HepG2 (cell line): ENCODE measurements at regions not wholly inside any gene's neighbourhood (a gene's known extent, or its start where the extent isn't known, plus 50 kb on each side); places are given as distances from the start of the nearest gene placed in this dataset.

ENCODE experiments used
- ATAC-seq: fragments of 200-7000 bp; cut with Tn5 transposase; 3 replicates; pipeline ENCODE4 v1.9.1; 2020; ENCODE audit warnings: mild to moderate bottlenecking, moderate library complexity
- BruUV-seq: library from RNA; stranded (reverse); fragments of 400-500 nt; replicated peaks from 2 replicates; lab custom pipeline; 2021; lab: Mats Ljungman, UMichigan
- CTCF ChIA-PET: fragments of 300-600 bp; formaldehyde crosslinking; extraction: SDS; loops from one replicate; lab custom pipeline; 2021; ENCODE audit warnings: low total read pairs, inconsistent platforms, low intra/inter-chr PET ratio; lab: Yijun Ruan, JAX
- POLR2A ChIA-PET: fragments of 350-600 bp; sonication (Branson Sonifier 250); formaldehyde crosslinking; loops from one replicate; lab custom pipeline; 2020; ENCODE audit warnings: antibody characterized with exemption, inconsistent platforms; lab: Yijun Ruan, JAX
- DNase-seq: peaks from one replicate; pipeline ENCODE4 v3.0.0-alpha.2; 2015; ENCODE audit warnings: low spot score
- FAIRE-seq: peaks from 3 replicates; lab custom pipeline; 2011; peaks lifted over from hg19 to GRCh38; lab: Jason Lieb, UNC
- H2AFZ ChIP-seq: one replicate; pipeline ENCODE4 v1.6.1; 2011; ENCODE audit warnings: low read length, inconsistent platforms
- H3K27ac ChIP-seq: fragments of 300-600 bp; 3 replicates; pipeline ENCODE4 v1.8.0; 2011; ENCODE audit warnings: mixed run types, mild to moderate bottlenecking, mixed read lengths, low read length, inconsistent platforms; ENCODE audit not compliant: insufficient read depth; ENCODE audit errors: extremely low read length
- H3K27me3 ChIP-seq, 2 experiments: fragments of 200-600 bp in 1 of 2; 2 replicates in 1 of 2; 3 replicates in 1 of 2; pipeline versions ENCODE4 v1.6.0 to v1.8.0; 2011; ENCODE audit warnings: low read length in 2 of 2, mild to moderate bottlenecking in 2 of 2, moderate library complexity in 2 of 2, inconsistent platforms in 1 of 2; ENCODE audit not compliant: insufficient read depth in 2 of 2, control insufficient read depth in 1 of 2
- H3K36me3 ChIP-seq, 2 experiments: fragments of 200-600 bp in 1 of 2; replicated peaks in 1 of 2; 2 replicates in 1 of 2; 3 replicates in 1 of 2; pipeline versions ENCODE4 v1.5.1 to v1.8.0; 2011; ENCODE audit warnings: low read length in 2 of 2, inconsistent platforms in 1 of 2; ENCODE audit not compliant: insufficient read depth in 2 of 2, control insufficient read depth in 1 of 2
- H3K4me1 ChIP-seq: 2 replicates; pipeline ENCODE4 v1.5.1; 2012; ENCODE audit warnings: low read length, inconsistent platforms; ENCODE audit not compliant: insufficient read depth
- H3K4me2 ChIP-seq: 2 replicates; pipeline ENCODE4 v1.6.0; 2011; ENCODE audit warnings: low read depth, low read length, inconsistent platforms
- H3K4me3 ChIP-seq, 3 experiments: fragments of 200-600 bp in 1 of 3; sonication (generic), shearing (Covaris generic) in 1 of 3; replicated peaks in 1 of 3; 2 replicates each; pipeline ENCODE4 v1.5.1; 2011 to 2016; ENCODE audit warnings: low read length in 3 of 3, inconsistent platforms in 2 of 3, low read depth in 2 of 3, mild to moderate bottlenecking in 2 of 3, control low read depth in 1 of 3, mixed read lengths in 1 of 3; ENCODE audit not compliant: insufficient read depth in 1 of 3
- H3K79me2 ChIP-seq: one replicate; pipeline ENCODE4 v1.6.1; 2011; ENCODE audit warnings: low read length, inconsistent platforms; ENCODE audit not compliant: insufficient read depth
- H3K9ac ChIP-seq: 2 replicates; pipeline ENCODE4 v1.6.0; 2011; ENCODE audit warnings: mild to moderate bottlenecking, low read depth, low read length, inconsistent platforms; ENCODE audit not compliant: insufficient read depth
- H3K9me3 ChIP-seq: 2 replicates; pipeline ENCODE4 v1.5.1; 2012; ENCODE audit warnings: mild to moderate bottlenecking, low read length
- H4K20me1 ChIP-seq: 2 replicates; pipeline ENCODE4 v1.6.0; 2011; ENCODE audit warnings: inconsistent platforms, mild to moderate bottlenecking, low read length, moderate library complexity; ENCODE audit not compliant: insufficient read depth
- MAFF ChIP-seq: IDR thresholded peaks from 2 replicates; pipeline ENCODE4 v1.6.1; 2011; ENCODE audit warnings: low read depth, low read length, improper control_type of control experiment
- MAFK ChIP-seq, 2 experiments: IDR thresholded peaks in 1 of 2; conservative IDR thresholded peaks in 1 of 2; 2 replicates each; pipeline ENCODE4 v1.6.1; 2011; ENCODE audit warnings: improper control_type of control experiment in 2 of 2, low read length in 2 of 2
- PHF21A ChIP-seq: sonication (generic); formaldehyde crosslinking; IDR thresholded peaks from 2 replicates; pipeline ENCODE4 v1.5.0; 2020; ENCODE audit warnings: mild to moderate bottlenecking, missing genetic modification reagents
- POLR2AphosphoS2 ChIP-seq: IDR thresholded peaks from 2 replicates; pipeline ENCODE4 v1.6.1; 2011; ENCODE audit warnings: low read depth, low read length, improper control_type of control experiment
- PTBP1 ChIP-seq: fragments of 200-400 bp; formaldehyde crosslinking; IDR thresholded peaks from 2 replicates; pipeline ENCODE4 v1.6.1; 2018; ENCODE audit warnings: low read length, low read depth; ENCODE audit not compliant: poor library complexity, severe bottlenecking
- STAG1 ChIP-seq: sonication (generic); formaldehyde crosslinking; IDR thresholded peaks from 2 replicates; pipeline ENCODE4 v1.4.0; 2020; ENCODE audit warnings: missing genetic modification reagents
- TBX2 ChIP-seq: sonication (generic); formaldehyde crosslinking; IDR thresholded peaks from 2 replicates; pipeline ENCODE4 v1.5.0; 2020; ENCODE audit warnings: missing genetic modification reagents, mild to moderate bottlenecking, borderline replicate concordance
- THAP11 ChIP-seq: IDR thresholded peaks from 2 replicates; pipeline ENCODE4 v1.6.1; 2016; ENCODE audit warnings: missing biosample characterization, missing genetic modification reagents
- ZNF207 ChIP-seq: fragments of 450-650 bp; IDR thresholded peaks from 2 replicates; pipeline ENCODE4 v1.6.1; 2016; ENCODE audit warnings: antibody characterized with exemption, borderline replicate concordance
- WGBS: methylation state at CpG from one replicate; pipeline ENCODE4 v1.1.6; 2017; ENCODE audit warnings: low lambda C conversion rate; 5-methylcytosine and 5-hydroxymethylcytosine counted together
- in situ Hi-C: cut with HindIII; loops from 2 replicates; pipeline ENCODE4 v1.10.0; 2017; ENCODE audit warnings: low pct_unique_long_range_greater_than_20kb; ENCODE audit not compliant: extremely low pct_ligation_motif_present
- intact Hi-C: fragments of 100-400 bp; cut with micrococcal nuclease; formaldehyde crosslinking; loops from one replicate; pipeline ENCODE4 v1.10.0; 2022; ENCODE audit not compliant: unreplicated experiment
- TF ChIP-seq, protein P1 (sequence below): sonication (generic); formaldehyde crosslinking; IDR thresholded peaks from 2 replicates; pipeline ENCODE4 v1.5.0; 2020; ENCODE audit warnings: mild to moderate bottlenecking, missing genetic modification reagents, moderate library complexity
- TF ChIP-seq, protein P2 (sequence below): sonication (generic); formaldehyde crosslinking; IDR thresholded peaks from 2 replicates; pipeline ENCODE4 v1.5.1; 2020; ENCODE audit warnings: missing genetic modification reagents, mild to moderate bottlenecking, borderline replicate concordance
- TF ChIP-seq, protein P3 (sequence below): sonication (generic); formaldehyde crosslinking; IDR thresholded peaks from 2 replicates; pipeline ENCODE4 v1.8.1; 2023; ENCODE audit warnings: mild to moderate bottlenecking, missing genetic modification reagents, borderline replicate concordance
- TF ChIP-seq, protein P4 (sequence below): IDR thresholded peaks from 2 replicates; pipeline ENCODE4 v1.6.1; 2016; ENCODE audit warnings: missing biosample characterization, missing genetic modification reagents, low read depth

DNA sequence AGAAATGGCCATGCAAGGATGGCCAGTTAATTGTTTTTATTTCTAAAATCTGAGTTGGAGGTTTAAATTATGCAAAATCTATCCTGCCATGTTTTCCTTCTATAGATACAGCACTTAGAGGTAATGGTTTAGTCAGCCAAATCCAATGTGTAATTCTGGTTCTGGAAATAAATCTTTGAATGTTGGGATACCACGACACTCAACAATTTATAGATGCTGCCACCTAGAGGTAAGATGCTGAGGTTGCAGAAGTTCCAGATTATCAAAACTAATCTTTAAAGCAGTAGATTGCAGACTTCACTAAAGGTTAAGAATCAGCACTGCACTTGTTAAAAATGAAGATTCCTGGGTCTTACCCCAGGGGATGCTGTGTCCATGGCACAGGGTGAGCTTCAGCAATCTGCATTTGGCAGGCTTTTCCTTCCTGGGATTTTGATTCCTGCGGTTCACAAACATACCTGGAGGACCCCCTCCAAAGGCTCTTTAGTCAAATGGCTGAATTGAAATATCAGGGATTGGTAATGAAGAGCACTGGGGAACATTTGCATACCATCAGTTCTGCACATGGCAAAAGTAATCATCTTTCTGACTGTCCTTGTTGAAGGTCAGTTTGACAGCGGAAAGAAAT, 53.4 kb upstream of the ANO4 start:
- in situ Hi-C loops (no loop called here), intact Hi-C loops (loop anchor here (1.0 to 2.0 kb wide), 2 partner anchors 74 to 393 kb away; no protein-coding TSS in a partner anchor)
- Histone ChIP-seq H3K36me3 (no peaks in the 10 kb centered on the region), H3K4me2 (no peak overlapping the region), H3K4me1 (no peaks in the 10 kb centered on the region), H3K4me3 (no peak overlapping the region), H3K9me3 (no peaks in the 10 kb centered on the region), H3K27me3 (no peaks in the 10 kb centered on the region), H4K20me1 (no peaks in the 10 kb centered on the region), H3K9ac (no peak overlapping the region), H3K27ac (no peak overlapping the region), H3K79me2 (no peaks in the 10 kb centered on the region), H2AFZ (no peak overlapping the region)
- ChIA-PET POLR2A (no interaction called here), CTCF (interaction anchor here (1.6 kb wide), 1 partner anchor 72 kb away, joined by 6 read pairs; no protein-coding TSS in a partner anchor)
- no peak; the same call in 2 of the 3 replicates for ATAC-seq
- FAIRE-seq, result peak; percentile 80
- WGBS, result 30% methylated on average over 3 of the region's 3 CpGs
- TF ChIP-seq MAFF, result peak; percentile 88
- TF ChIP-seq THAP11, result no peak
- TF ChIP-seq ZNF207, result no peak
- peak; percentile 50 for TF ChIP-seq STAG1 (CRISPR knock-in tag)
- TF ChIP-seq MAFK (conservative IDR thresholded peaks at IDR 0.05 in 1 of 2, IDR thresholded peaks at IDR 0.05 in 1 of 2; ENCODE audit: low read length in 2 of 2), result peak; percentile 93 to 94
- TF ChIP-seq, protein P1, sequence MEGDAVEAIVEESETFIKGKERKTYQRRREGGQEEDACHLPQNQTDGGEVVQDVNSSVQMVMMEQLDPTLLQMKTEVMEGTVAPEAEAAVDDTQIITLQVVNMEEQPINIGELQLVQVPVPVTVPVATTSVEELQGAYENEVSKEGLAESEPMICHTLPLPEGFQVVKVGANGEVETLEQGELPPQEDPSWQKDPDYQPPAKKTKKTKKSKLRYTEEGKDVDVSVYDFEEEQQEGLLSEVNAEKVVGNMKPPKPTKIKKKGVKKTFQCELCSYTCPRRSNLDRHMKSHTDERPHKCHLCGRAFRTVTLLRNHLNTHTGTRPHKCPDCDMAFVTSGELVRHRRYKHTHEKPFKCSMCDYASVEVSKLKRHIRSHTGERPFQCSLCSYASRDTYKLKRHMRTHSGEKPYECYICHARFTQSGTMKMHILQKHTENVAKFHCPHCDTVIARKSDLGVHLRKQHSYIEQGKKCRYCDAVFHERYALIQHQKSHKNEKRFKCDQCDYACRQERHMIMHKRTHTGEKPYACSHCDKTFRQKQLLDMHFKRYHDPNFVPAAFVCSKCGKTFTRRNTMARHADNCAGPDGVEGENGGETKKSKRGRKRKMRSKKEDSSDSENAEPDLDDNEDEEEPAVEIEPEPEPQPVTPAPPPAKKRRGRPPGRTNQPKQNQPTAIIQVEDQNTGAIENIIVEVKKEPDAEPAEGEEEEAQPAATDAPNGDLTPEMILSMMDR, result peak; percentile 57
- peak; percentile 10 for DNase-seq
- no TSS peak for BruUV-seq

DNA sequence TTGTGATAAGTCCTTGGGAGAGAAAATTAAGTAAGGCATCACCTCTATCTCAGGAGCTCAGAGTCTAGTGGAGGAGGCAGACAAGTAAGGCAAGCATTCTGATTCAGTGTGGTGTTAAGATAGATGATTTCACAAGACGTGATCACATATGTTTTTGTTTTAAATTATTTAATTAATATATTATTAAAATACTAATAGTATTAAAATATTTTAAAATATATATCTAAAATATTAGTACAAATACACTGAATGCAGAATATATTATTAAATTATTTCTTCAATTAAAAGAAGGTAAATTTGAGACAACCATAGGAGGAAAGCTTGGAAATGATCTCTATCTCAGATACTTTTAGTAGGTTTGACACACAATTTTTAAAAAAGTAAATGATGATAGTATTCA, 51.5 kb upstream of the ANO4 start:
- ChIA-PET POLR2A (no interaction called here), CTCF (no interaction called here)
- Histone ChIP-seq H3K4me3 (no peak overlapping the region), H3K4me2 (no peak overlapping the region), H3K36me3 (no peaks in the 10 kb centered on the region), H3K4me1 (no peaks in the 10 kb centered on the region), H2AFZ (no peak overlapping the region), H3K27me3 (peaks cover 0 to 2% of the 10 kb centered on the region in 2 experiments; a peak in 2 of 5 replicates), H3K9ac (no peak overlapping the region), H3K79me2 (no peaks in the 10 kb centered on the region), H3K27ac (no peak overlapping the region), H3K9me3 (no peaks in the 10 kb centered on the region), H4K20me1 (no peaks in the 10 kb centered on the region)
- 3% methylated on average over 1 of the region's 1 CpG for WGBS
- FAIRE-seq, result no peak
- in situ Hi-C loops, result no loop called here
- DNase-seq, result no peak
- intact Hi-C loops, result no loop called here
- ATAC-seq, result no peak
- no TSS peak for BruUV-seq
- TF ChIP-seq, protein P2, sequence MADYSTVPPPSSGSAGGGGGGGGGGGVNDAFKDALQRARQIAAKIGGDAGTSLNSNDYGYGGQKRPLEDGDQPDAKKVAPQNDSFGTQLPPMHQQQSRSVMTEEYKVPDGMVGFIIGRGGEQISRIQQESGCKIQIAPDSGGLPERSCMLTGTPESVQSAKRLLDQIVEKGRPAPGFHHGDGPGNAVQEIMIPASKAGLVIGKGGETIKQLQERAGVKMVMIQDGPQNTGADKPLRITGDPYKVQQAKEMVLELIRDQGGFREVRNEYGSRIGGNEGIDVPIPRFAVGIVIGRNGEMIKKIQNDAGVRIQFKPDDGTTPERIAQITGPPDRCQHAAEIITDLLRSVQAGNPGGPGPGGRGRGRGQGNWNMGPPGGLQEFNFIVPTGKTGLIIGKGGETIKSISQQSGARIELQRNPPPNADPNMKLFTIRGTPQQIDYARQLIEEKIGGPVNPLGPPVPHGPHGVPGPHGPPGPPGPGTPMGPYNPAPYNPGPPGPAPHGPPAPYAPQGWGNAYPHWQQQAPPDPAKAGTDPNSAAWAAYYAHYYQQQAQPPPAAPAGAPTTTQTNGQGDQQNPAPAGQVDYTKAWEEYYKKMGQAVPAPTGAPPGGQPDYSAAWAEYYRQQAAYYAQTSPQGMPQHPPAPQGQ, result no peak
- TF ChIP-seq, protein P3, sequence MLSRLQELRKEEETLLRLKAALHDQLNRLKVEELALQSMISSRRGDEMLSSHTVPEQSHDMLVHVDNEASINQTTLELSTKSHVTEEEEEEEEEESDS (CRISPR knock-in tag), result no peak
- TF ChIP-seq PHF21A (CRISPR knock-in tag) (no peak), TBX2 (no peak), POLR2AphosphoS2 (no peak), PTBP1 (no peak)
- TF ChIP-seq, protein P4, sequence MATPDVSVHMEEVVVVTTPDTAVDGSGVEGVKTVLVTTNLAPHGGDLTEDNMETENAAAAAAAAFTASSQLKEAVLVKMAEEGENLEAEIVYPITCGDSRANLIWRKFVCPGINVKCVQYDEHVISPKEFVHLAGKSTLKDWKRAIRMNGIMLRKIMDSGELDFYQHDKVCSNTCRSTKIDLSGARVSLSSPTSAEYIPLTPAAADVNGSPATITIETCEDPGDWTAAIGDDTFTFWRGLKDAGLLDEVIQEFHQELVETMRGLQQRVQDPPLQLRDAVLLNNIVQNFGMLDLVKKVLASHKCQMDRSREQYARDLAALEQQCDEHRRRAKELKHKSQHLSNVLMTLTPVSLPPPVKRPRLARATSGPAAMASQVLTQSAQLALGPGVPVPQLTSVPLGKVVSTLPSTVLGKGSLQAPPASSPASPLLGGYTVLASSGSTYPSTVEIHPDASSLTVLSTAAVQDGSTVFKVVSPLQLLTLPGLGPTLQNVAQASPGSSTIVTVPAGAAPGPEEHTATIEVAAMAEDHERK (CRISPR knock-in tag), result no peak
